ENCODE measurements at regions not wholly inside any gene's neighbourhood (a gene's known extent, or its start where the extent isn't known, plus 50 kb on each side); places are given as distances from the start of the nearest gene placed in this dataset.
"Not testable (repeated sequence)": the region's sequence is repeated elsewhere in the genome, so short reads cannot be mapped to it uniquely, and the experiment has no call there.

- H3K4me3 ChIP-seq (replicated peaks; ENCODE audit: low read depth, low read length), result no peak overlapping the region
- DNase-seq (ENCODE audit: low read depth), result no peak
- TF ChIP-seq CTCF (IDR thresholded peaks at IDR 0.05; ENCODE audit: low read length, missing control alignments), result no peak
Measured at GRCh38 chrX:120732879-120733278, 103.0 kb upstream of the C1GALT1C1 start.

DNA sequence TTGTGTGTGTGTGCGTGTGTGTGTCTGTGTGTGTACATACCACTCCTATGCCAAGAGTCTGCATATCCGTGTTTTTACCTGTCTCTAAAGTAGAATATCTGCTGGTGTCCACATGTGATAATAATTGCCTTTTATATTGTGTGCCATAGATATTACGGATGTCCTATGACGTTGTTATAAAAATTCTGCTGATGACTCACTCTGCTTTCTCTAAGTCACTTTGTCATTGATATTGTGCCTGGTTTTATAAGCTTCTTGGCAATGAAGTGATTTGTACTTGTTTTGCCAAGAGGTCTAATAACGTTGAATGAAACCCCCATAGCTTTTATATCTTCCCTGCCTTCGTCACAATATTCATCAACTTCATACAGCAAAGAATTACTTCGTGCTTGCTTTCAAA, 102.6 kb upstream of the C1GALT1C1 start:
- H3K4me3 ChIP-seq (replicated peaks; ENCODE audit: low read depth, low read length), result no peak overlapping the region
- no peak for TF ChIP-seq CTCF (IDR thresholded peaks at IDR 0.05; ENCODE audit: low read length, missing control alignments)
- no peak for DNase-seq (ENCODE audit: low read depth)

- TF ChIP-seq CTCF (IDR thresholded peaks at IDR 0.05; ENCODE audit: low read length, missing control alignments), result no peak
- no peak overlapping the region for H3K4me3 ChIP-seq (replicated peaks; ENCODE audit: low read depth, low read length)
- no peak for DNase-seq (ENCODE audit: low read depth)
Measured at GRCh38 chrX:120731386-120731785, 101.5 kb upstream of the C1GALT1C1 start.

DNA sequence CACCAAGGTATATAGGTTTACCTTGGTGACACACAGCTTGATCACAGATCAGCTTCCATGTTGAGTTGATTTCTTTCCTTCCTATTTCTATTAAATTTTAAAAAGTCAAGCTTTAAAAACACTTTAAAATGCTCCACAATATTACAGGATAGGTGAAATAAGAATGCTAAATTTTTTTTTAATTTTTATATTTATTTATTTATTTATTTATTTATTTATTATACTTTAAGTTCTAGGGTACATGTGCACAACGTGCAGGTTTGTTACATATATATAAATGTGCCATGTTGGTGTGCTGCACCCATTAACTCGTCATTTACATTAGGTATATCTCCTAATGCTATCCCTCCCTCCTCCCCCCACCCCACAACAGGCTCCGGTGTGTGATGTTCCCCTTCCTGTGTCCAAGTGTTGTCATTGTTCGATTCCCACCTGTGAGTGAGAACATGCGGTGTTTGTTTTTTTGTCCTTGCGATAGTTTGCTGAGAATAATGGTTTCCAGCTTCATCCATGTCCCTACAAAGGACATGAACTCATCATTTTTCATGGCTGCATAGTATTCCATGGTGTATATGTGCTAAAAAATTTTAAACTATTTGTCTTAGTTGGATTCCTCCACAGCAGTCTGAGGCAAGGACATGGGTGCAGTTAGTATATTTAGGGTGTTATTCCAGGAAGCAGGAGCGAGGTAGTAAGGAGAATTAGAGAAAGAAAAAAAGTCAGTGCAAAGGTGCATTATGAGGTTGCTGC, 99.8 kb upstream of the C1GALT1C1 start:
- not testable (repeated sequence) for H3K4me3 ChIP-seq (replicated peaks; ENCODE audit: low read depth, low read length); DNase-seq (ENCODE audit: low read depth)

DNA sequence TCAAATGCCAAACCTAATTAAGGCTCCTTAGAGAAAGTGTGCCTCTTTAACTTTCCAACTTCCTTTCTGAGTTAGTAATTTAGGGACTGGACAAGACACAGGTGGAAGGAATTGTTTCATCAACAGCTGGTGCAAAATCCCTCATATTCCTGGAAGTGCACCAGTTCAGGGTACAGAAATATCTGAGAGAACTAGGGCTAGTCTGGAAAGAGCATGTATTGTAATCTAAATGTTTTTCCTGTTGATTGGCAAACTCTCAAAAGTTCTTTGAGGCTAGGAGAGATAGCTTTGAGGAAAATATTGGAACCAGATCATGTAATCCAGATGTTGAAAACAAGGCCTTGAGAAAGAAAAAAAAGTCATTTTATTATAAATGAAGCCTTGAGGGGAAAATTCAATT, 98.1 kb upstream of the C1GALT1C1 start:
- peak; percentile 41 for DNase-seq (ENCODE audit: low read depth)
- TF ChIP-seq CTCF (IDR thresholded peaks at IDR 0.05; ENCODE audit: low read length, missing control alignments), result no peak
- H3K4me3 ChIP-seq (replicated peaks; ENCODE audit: low read depth, low read length), result no peak overlapping the region

DNA sequence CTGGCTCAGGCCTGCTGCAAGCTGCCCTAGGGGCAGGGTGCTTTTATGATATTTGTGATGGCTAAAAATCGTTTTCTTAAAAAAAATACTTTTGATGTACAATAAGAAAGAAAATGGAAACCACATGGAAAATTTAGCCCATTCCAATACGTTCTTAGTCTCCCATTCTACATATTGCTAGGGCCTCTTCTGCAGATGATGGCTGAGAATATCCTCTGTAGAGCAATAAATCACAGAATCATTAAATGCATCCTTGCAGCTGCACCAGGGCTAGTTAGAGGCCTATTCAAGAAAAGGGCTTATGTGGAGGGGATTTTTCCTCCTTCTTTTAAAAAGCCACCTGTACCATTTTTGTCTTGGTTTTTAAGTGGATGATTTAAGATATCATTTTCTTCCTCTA, 97.6 kb upstream of the C1GALT1C1 start:
- DNase-seq (ENCODE audit: low read depth), result no peak
- TF ChIP-seq CTCF (IDR thresholded peaks at IDR 0.05; ENCODE audit: low read length, missing control alignments), result no peak
- no peak overlapping the region for H3K4me3 ChIP-seq (replicated peaks; ENCODE audit: low read depth, low read length)

- no peak overlapping the region for H3K4me3 ChIP-seq (replicated peaks; ENCODE audit: low read depth, low read length)
- DNase-seq (ENCODE audit: low read depth), result no peak
- no peak for TF ChIP-seq CTCF (IDR thresholded peaks at IDR 0.05; ENCODE audit: low read length, missing control alignments)
Measured at GRCh38 chrX:120726294-120726693, 96.4 kb upstream of the C1GALT1C1 start.

All from fibroblast of pulmonary artery (primary cell).